Neutrophil (primary cell): ENCODE measurements at regions not wholly inside any gene's neighbourhood (a gene's known extent, or its start where the extent isn't known, plus 50 kb on each side); places are given as distances from the start of the nearest gene placed in this dataset.

ENCODE experiments used
- H3K27ac ChIP-seq: fragments of 200-600 bp; sonication (generic); 2 replicates; pipeline ENCODE4 v1.5.1; 2016; ENCODE audit warnings: mild to moderate bottlenecking, moderate library complexity
- H3K27me3 ChIP-seq: fragments of 200-600 bp; sonication (generic); 2 replicates; pipeline ENCODE4 v1.6.0; 2016; ENCODE audit warnings: mild to moderate bottlenecking
- H3K36me3 ChIP-seq: fragments of 200-600 bp; sonication (generic); 2 replicates; pipeline ENCODE4 v1.5.1; 2017
- H3K4me1 ChIP-seq, 2 experiments: fragments of 200-600 bp in 1 of 2; sonication (generic) in 1 of 2; 1 replicate in 1 of 2; 2 replicates in 1 of 2; pipeline versions ENCODE4 v1.5.1 to v1.6.1; 2013 to 2016; ENCODE audit warnings: low read depth in 1 of 2, low read length in 1 of 2, mild to moderate bottlenecking in 1 of 2, moderate library complexity in 1 of 2; ENCODE audit not compliant: control insufficient read depth in 1 of 2, insufficient read depth in 1 of 2
- H3K4me3 ChIP-seq, 2 experiments: fragments of 200-600 bp in 1 of 2; sonication (generic) in 1 of 2; 1 replicate in 1 of 2; 2 replicates in 1 of 2; pipeline ENCODE4 v1.5.1; 2013 to 2016; ENCODE audit warnings: low read depth in 1 of 2, low read length in 1 of 2, mild to moderate bottlenecking in 1 of 2, moderate library complexity in 1 of 2
- H3K9me3 ChIP-seq: fragments of 200-600 bp; sonication (generic); 2 replicates; pipeline ENCODE4 v1.5.1; 2016
- TF ChIP-seq, protein P1 (sequence below): fragments of 200-600 bp; sonication (generic); IDR thresholded peaks from 2 replicates; pipeline ENCODE4 v1.5.1; 2016; ENCODE audit warnings: antibody characterized with exemption

DNA sequence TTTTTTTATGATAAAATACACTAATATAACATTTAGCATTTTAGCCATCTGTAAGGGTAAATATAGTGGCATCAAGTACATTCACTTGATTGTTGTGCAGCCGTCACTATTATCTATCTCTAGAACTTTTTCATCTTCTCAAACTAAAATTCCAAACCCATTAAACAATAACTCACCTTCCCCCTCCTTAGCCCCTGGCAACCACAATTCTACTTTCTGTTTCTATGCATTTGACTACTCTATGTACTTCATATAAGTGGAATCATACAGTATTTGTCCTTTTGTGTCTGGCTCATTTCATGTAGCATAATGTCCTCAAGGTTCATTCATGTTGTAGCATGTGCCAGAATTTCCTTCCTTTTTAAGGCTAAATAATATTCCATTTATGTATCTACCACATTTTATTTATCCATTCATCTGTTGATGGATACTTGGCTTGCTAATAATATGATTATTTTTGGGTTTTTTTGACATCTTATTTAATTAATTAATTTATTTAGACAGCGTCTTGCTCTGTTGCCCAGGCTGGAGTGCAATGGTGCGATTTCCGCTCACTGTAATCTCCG, 69.6 kb upstream of the MACF1 start:
- Histone ChIP-seq H3K36me3 (no peaks in the 10 kb centered on the region), H3K27me3 (peaks cover 9% of the 10 kb centered on the region), H3K4me1 (no peaks in the 10 kb centered on the region), H3K27ac (no peak overlapping the region), H3K4me3 (no peak overlapping the region), H3K9me3 (no peaks in the 10 kb centered on the region)
- TF ChIP-seq, protein P1, sequence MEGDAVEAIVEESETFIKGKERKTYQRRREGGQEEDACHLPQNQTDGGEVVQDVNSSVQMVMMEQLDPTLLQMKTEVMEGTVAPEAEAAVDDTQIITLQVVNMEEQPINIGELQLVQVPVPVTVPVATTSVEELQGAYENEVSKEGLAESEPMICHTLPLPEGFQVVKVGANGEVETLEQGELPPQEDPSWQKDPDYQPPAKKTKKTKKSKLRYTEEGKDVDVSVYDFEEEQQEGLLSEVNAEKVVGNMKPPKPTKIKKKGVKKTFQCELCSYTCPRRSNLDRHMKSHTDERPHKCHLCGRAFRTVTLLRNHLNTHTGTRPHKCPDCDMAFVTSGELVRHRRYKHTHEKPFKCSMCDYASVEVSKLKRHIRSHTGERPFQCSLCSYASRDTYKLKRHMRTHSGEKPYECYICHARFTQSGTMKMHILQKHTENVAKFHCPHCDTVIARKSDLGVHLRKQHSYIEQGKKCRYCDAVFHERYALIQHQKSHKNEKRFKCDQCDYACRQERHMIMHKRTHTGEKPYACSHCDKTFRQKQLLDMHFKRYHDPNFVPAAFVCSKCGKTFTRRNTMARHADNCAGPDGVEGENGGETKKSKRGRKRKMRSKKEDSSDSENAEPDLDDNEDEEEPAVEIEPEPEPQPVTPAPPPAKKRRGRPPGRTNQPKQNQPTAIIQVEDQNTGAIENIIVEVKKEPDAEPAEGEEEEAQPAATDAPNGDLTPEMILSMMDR, result no peak

DNA sequence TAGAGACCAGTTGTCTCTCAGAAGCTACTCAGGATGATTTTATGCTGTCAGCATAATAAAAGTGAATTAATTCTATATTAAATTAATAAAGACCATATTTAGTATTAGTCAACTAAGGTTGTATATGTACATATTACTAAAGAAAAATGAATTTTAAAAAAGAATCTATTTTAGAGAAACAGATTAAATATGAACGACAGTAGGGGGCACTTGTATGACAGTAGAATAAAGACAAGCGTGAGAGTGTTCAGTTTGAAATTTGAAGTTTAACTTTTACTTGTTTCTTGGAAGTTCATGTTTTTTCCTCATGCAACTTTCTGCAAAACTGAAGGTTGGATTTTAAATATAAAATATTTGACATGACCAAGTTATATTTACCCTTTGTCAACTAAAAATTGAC, 67.9 kb upstream of the MACF1 start:
- TF ChIP-seq, protein P1, result no peak
- H3K36me3 ChIP-seq, result no peaks in the 10 kb centered on the region
- no peaks in the 10 kb centered on the region for H3K9me3 ChIP-seq
- no peak overlapping the region for H3K27ac ChIP-seq
- H3K4me1 ChIP-seq, result no peaks in the 10 kb centered on the region
- no peak overlapping the region for H3K4me3 ChIP-seq
- peaks cover 9% of the 10 kb centered on the region for H3K27me3 ChIP-seq

DNA sequence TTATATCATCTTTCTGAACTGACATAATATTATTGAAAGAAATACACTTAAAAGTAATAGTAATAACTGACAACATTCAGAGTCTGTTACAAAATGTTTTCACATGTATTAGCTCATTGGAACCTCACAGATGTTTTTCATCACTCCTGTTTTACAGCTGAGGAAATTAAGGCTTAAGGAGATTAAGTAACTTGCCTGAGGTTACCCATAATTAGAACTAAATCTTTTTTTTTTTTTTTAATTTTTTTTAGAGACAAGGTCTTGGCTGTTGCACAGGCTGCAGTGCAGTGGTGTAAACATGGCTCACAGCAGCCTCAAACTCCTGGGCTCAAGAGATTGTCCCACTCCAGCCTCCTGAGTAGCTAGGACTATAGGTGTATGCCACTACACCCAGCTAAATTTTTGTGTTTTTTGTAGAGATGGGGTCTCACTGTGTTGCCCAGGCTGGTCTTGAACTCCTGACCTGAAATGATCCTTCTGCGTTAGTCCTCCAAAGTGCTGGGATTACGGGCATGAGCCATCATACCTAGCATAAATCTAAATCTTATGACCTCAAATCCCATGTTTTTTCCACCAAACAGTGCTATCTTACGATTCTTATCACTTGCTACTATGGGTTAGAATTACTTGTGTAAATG, 64.7 kb upstream of the MACF1 start:
- peaks cover 0 to 11% of the 10 kb centered on the region in 2 experiments for H3K4me1 ChIP-seq
- no peak overlapping the region for H3K27ac ChIP-seq
- TF ChIP-seq, protein P1, result no peak

DNA sequence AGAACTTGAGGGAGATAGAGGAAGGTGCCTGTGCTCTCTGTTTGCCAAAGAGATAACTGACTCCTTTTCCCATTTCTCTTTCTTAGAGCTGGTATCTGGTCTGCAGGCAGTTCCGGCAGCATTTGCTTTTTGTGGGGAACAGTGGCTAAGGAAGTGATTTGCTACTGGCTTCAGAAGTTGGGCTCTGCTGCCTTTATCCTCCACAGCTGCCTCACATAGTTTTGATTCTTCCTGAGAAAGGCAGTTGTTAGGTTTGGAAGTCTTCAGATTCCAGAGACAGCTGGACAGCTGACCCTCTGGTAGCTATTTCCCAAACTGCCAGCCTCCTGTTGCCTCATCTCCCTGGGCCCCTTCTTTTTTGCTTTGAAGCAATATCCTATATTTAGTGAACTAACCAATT, 62.6 kb upstream of the MACF1 start:
- H3K4me1 ChIP-seq, result peaks cover 0 to 11% of the 10 kb centered on the region in 2 experiments
- H3K9me3 ChIP-seq, result no peaks in the 10 kb centered on the region
- H3K27ac ChIP-seq, result no peak overlapping the region
- H3K4me3 ChIP-seq, result no peak overlapping the region
- TF ChIP-seq, protein P1, result no peak
- no peaks in the 10 kb centered on the region for H3K36me3 ChIP-seq
- no peaks in the 10 kb centered on the region for H3K27me3 ChIP-seq

More for the DNA sequence above, 64.7 kb upstream of the MACF1 start:
- H3K4me3 ChIP-seq, result no peak overlapping the region
- no peaks in the 10 kb centered on the region for H3K27me3 ChIP-seq
- H3K36me3 ChIP-seq, result no peaks in the 10 kb centered on the region
- H3K9me3 ChIP-seq, result no peaks in the 10 kb centered on the region

DNA sequence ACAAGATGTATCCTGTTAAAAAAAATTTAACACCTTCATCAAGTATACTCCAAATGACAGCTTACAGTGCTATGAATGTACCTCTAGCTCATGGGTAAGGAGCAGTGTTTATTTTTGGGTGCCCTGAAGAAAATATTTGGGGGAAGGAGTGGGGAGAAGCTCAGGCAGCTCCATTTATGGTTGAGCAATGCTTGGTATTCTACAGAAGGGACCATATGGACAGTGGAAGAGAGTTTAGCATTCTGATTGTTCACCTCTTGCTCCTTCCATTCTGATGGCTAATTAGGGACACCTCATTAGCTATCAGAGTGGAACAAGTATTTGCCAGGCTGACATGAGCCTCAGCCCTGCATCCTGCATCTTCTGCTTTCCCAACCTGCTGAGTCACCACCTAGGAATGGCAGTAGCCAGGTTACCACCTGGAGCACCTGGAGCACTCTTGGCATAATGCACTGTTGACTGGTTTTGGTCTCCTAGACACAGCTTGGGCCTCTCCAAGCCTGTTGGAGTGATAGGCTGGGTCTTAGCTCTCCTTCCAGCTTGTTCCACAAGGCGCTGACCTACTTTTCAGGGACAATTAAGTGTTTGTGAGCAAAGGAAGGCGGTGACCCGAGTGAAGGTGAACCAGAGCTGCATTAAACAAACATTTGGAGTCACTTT, 62.0 kb upstream of the MACF1 start:
- H3K36me3 ChIP-seq, result no peaks in the 10 kb centered on the region
- no peaks in the 10 kb centered on the region for H3K27me3 ChIP-seq
- no peak overlapping the region for H3K4me3 ChIP-seq
- H3K9me3 ChIP-seq, result no peaks in the 10 kb centered on the region
- peaks cover 0 to 11% of the 10 kb centered on the region in 2 experiments for H3K4me1 ChIP-seq
- no peak overlapping the region for H3K27ac ChIP-seq
- TF ChIP-seq, protein P1, result no peak
